ENCODE measurements at regions not wholly inside any gene's neighbourhood (a gene's known extent, or its start where the extent isn't known, plus 50 kb on each side); places are given as distances from the start of the nearest gene placed in this dataset.

DNA sequence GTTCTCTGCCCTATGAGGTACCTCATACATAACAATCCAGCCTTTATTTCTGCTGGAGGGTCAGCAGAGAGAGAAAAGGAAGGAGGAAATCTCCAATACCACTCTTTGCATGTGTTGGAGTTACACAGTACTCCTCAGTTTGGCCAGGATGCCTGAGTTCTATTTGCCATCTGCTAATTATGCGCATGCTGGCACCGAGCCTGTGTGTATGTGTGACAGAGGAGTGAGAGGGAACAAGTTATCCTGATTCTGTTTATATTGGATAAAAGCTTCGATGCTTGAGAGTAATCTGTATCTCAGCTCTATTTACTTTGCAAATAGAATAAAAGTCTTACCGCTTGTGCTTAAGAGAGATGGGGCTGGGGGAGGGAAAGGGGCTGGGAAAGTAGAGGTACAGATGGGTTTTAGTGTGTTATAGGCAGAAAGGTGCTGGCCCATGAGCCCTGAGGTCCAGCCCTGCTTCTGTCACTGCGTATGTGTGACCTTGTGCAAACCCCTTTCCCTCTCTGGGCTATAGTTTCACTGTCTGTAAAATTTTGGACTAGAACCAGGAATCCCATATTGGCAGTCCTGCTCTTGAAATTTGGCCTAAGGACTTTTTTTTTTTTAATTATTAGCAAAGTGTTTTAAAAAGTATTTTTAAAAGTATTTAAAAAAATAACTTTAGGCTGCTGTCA is 54.5 kb upstream of the PLXNA2 start:
- no peak for DNase-seq

DNA sequence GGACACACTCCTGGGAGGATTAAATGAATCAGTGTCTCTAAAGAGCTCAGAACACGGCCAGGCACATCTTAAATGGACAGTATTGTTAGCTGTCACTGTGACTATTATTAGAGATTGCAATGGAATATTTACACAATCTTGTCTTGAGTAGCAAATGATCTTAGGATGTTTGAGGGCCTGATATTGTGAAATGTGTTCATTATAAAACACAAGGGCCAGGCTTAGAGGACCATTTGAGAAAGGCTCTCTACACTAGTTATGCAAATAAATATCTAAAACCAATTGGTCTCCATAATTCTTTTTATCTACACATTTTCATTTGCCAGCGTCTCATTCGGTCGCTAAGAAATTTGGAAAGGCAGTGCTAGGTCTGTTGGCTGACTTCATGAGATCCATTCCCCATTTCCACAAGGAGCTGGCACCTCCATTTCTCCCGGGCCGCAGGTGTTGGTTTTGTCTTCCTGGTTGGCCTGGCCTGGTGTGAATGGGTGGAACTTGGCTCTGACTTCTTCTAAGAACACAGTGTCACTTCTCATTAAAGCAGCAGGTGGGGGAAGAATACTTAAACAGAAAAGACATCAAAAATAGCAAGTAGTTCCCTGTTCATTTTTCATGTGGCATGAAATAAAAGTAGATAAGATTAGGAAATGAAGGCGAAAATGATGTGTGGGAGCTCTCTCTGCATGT is 56.0 kb upstream of the PLXNA2 start:
- no peak for DNase-seq

DNA sequence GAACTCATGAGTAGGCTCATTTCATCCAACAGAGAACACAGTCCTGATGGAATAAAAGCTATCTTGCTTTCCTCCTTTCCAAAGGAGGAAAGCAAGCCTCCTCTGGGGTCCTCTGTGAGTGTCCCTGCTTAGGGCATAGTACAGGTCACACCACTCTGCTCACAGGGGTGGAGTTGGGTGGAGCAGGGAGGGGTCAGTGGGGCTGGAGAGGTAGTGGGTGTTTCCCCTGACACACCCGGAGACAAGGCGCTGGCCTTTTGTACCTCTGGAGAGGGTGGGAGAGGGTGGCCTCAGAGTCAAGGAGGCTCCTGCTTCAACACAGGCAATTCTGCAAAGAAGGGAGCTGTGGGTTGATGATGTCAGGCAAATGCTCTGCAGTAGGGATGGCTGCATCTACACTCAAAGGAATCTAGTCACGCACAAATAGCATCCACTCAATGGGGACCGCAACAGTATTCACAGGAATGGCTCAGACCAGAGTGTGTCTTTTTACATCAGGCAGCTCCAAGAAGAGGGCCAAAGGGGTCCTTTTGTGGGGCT is 58.6 kb upstream of the PLXNA2 start:
- no peak for DNase-seq

DNA sequence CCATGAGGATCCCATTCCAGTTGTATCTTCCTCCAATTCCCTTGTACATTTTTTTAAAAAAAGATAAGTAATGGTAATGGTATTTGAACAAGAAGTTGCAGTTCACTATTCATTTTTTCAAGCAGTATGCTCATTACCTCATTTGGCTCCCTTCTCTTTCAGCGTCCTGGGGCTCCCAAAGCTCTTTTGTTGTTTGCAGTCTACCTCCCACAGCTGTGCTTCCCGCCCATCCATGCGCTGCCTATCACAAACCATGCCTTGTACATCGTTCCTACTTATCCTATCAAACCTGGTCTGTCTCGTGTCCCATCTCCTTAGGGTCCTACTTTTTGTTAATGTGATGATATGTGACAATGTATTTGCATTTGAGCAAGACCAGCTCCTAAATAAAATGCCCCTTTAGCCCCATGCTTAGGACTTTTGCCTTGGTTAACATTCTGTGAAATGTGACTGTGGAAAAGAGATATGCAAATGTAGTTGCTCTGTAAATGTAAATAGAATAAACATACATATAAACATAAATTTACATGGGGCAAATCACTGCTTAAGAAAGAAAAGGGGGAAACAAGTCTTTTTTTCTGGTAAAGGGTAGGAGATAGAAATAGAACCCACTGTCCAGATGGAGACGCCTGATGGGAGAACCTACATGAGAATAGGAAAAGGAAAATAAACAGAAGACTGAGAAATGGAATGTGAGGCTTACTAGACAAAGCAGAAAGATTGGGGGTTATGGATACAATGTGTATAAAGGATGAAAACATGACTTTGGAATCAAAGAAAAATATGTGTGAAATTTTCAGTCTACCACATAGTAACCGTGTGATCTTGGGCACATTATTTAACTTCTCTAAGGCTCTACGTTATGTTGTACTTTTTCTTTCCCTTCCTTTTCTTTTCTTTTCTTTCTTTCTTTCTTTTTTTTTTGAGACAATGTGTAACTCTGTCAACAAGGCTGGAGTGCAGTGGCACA is 59.8 kb upstream of the PLXNA2 start:
- DNase-seq, result no peak

DNA sequence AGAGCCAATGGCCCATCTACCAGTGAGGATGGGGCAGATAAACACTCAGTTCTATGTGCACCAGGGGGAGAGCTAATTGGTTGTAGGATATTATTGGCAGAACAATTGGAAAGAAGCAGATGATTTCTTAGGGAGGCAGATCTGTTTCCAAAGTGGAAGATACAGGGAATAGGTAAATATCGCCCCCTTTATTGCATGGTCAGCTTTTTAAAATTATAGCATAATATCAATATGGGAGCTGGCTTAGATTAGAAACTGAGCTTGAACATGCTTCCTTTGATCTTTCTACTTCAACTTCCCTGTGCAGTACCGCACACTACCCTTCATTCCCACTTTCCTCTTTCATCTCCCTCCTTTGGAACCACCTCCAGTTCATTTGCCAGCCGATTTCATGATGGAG is 64.0 kb upstream of the PLXNA2 start:
- no peak for DNase-seq

DNA sequence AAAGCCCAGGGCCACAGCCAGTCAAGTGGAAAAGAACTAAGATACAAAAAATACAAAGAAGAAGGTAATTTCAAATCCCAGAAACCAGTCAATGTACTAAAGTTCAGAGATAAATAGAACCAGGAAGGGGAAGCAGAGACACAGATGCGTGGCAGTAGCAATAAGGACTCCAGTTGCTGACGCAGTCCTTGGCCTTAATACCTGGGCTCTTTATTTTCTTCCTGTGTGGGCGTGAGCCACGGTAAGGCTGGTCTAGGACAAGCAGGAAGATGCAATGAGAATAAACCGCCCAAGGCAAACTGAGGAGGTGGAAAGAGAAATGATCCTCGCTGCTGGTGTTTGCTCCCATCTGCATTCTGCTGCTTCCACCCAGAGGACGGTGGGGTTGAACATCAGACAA is 65.6 kb upstream of the PLXNA2 start:
- no peak for DNase-seq

DNA sequence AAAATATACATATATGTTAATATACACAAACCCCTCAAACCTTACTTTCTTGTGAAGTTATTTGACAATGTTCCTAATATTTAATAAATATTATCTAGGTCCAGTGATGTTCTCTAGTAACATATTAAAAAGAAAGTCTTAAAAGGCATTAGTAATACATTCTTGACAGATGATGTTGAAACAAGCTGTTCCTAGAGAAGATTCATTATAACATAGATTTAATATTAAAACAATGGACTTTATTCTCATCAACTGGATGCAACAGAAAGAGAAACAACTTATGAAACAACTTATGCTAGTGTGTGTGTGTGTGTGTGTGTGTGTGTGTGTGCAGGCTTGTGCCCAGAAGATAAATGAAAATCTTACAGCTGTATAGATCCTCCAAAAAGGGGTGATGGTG is 68.5 kb upstream of the PLXNA2 start:
- DNase-seq, result no peak

DNA sequence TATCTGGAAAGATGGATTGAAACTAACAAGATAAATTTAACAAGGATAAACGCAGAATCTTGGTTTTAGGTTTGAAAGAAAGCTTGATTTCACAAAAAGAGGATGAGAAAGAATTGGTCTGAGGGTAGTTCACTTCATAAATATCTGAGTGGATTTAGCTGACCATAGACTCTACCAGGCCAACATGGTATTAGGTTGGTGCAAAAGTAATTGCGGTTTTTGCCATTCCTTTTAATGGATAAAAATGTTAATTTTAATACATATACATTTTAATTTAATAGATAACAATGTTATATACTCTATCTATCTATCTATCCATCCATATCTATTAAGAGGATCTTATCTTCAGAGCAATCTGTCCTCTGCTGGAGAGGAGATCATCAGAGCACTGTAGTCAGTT is 70.2 kb upstream of the PLXNA2 start:
- DNase-seq, result no peak

DNA sequence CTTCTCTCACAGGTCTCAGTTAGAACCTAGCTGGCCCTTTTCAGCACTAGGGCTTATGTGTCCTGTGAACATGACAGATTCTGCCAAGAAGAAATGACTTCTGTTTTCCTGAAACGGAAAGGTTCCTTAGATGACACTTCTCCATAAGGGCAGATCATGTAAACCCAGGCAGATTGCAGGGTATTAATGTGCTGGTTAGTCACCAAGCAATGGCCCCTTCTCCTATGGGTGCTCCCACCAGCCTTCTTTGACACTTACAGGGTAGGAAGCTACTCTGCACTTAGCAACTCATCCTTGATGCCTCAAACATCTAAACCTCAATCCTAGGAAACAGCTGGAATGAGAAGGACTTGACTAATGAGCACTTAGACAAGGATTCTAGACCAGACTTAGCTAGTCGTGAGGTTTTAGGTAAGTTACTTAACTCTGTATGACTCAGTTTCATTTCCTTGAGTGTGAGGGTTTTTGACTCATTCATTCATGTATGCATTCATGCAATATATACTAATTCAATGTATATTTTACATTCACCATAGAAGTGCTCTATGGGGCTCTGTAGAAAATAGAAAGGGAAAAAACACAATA is 74.1 kb upstream of the PLXNA2 start:
- no peak for DNase-seq

DNA sequence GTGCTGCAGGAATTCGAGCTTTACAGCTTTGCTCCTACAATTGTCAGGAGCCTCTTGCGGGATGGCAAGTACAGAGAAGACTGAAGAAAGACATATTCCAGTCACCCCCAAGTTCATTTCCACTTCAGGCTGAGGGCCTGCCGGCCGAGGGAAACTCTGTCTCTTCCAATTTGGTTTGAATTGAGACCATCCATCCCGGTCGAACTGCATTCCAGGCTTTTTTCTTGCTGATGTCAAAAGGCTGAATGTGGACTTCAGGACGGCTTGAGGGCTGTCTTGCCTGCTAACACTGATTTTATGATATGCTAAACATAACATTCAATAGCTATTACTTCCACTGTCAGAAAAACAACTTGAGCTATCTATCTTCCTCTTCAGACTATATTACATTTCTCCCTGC is 79.8 kb upstream of the PLXNA2 start:
- DNase-seq, result no peak

DNA sequence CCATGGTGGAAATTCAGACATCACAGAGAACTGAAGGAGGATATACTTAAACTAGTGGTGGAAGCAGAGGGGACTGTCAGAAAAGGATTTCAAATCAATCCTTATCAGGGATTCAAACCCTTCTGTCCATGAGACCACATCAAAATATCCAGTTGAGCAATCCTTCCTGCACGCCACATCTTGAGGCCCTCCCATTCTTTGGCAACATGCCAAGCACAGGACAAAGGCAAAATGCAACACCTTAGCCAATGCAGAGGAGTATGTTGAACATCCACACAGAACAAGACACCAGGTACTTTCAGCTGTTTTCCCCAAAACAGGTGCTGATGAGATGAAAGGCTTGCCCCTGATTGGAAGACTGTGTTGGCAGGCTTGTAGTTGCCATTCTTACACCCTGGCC is 81.8 kb upstream of the PLXNA2 start:
- no peak for DNase-seq

DNA sequence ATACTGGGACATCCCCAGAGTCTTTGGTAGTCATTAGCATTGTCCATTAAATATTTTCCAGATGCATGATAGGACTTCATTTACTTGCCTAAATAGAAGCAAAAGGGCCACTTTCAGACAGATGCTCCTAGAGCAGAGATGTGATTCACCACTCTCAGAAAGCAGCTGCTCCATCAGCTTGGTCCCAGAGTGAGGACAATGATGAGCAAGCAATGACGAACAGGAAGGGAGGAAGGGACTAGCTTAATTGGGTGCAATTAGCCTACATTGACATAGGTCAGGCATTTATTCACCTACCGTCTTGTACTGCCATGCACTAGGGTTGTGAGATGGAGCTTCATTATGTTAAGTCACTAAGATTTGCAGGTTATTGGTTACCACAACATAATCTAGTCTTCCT is 85.1 kb upstream of the PLXNA2 start:
- no peak for DNase-seq

DNA sequence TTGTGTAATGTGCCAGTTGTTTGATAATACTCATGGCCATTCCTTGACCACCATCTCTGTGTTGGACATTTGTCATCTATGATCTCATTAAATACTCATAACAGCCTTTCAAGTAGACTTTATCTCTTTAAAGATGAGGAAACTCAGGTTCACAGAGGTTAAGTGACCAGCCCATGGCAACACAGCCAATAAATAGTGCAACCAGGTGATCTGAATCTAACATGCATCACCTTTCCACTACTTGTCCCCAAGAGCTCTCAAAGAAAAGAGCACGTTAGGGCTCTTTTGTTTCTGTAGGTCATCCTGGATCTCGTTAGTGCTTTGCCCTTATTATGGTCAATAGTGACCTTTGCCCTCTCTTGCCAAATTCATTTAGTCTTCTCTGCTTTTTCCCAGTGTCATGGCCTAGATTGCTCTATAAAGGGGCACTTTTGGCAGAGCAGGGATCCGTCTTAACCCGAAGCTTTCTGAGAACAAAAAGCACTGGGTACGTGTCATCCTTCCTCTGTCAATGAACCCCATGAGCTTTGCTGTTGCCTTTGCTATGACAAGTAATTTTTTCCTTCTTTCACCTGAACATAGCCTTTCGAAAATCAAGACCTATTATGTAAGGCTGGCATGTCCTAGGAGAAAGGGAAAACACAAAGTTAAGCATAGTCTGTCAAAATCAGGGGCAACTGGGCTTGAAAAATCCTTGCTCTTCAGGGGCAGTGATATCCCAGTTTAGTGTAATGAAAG is 88.0 kb upstream of the PLXNA2 start:
- no peak for DNase-seq

DNA sequence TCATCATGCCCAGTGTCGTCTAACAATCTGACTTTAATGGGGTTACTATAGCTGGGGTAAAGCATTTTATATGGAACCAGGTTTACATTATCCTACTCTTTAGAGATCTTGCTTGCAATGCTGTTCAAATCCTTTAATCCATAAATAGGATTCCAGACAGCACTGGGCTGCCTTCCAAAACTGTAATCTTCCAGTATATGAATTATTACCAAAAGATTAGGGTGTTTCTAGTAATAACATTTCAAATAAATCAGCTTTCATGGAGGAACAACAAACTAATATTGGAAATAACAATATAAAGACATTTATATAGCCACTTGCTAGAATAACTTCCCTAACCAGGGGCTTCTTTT is 88.6 kb upstream of the PLXNA2 start:
- DNase-seq, result no peak

DNA sequence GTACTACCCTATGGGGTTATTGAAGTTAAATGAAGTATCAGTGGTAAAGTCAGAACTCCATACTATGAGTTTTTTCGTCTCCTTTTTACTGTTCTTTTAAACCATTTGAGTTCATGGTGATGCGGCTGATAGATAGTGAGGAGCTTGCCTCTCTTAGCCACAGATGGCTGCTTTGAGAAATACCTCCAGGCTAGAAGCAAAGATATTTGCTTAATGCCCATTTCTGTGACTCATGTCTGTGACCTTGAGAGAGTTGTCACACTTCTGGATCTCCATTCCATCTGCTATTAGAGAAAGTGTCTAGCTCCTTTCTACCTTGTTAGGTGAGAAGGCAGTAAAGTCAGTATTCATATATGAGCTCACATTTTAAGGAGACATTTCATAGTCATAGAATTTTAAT is 89.5 kb upstream of the PLXNA2 start:
- DNase-seq, result no peak

DNA sequence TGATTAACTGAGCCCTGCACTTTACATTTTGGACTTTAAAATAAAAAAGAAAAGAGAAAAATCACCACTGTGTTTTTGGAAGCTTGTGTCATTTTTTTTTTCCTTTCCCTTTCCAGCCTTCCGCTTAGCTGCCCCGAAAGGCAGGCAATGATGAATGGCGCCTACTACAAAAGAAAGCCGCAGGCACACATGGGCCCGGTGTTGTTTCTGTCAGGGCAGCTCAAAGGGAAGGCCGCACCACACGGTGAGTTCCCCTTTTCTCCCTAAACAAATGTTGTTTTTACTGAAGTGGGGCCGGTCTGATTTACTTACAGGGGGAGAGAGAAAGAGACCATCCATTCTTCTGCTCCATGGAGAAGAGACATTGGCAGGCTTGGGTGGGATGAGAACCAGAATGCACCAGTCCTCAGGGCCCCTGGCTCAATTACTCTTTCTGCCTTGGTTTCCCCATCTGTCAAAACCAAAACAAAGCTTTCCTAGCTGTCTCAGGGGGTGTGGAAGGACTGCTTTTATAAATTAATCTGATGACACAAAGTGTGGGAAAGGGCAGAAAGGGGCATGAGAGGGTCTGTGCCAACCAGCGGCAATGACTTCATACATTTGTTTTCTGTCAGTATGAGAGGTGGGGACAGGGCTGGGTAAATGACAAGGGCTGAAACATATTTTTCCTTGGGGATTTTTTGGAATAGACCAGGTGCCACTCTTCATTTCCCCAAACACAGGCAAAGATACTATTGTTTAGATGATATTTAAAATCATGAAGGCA is 91.4 kb upstream of the PLXNA2 start:
- DNase-seq, result no peak

DNA sequence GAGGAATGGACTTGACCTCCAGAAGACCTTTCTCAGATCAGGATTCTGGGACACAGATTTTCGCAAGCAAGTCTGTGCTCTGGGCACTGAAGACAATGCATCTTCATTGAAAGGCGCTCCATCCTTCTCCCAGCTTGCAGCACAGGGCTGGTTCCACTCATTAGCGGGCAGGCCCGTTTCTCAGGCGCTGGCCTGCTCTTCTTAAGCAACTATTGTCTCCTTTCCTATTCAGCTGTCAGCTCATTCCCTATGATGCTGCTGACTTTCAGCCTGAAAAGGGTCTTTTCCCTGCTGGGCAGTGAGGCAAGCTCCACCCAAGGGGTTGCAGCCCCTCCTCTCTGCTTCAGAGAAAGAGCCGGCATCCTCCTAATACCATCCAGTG is 91.9 kb upstream of the PLXNA2 start:
- DNase-seq, result no peak

DNA sequence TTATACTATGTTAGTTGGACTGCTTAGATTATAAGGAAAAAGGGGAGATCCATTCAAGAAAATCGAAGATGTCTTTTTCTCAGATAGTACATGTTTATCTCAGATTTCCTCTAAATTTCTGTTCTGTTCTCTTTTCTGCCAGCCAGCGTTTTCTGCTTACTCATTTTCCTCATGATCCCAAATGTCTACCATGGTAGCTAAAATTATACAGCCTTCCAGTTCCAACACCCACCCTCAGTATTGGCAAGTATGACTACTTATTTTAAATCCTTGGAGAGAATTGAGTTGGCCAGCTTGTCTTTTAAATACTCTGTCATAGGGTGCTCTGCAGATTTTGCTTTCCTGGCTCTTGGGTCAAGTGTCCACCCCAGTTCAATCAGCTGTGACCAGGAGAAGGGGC is 95.7 kb upstream of the PLXNA2 start:
- no peak for DNase-seq

DNA sequence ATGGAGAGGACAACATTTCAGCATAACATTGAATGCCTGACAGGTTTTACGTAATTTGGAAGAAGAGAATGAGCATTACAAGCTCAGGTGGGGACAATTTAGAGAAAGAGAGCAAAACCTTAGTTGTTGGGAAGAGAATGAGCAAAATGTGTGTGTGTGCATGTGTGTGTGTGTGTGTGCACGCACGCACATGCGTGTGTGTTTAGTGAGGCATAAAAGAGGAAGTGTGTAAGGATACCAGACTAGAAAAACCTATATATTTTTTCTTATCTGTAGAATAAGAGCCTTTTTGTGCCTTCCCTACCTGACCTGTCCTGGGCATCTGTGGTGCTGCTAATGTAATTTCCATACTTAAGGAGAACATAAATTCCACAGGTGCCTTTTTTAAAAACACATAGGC is 99.0 kb upstream of the PLXNA2 start:
- DNase-seq, result no peak

DNA sequence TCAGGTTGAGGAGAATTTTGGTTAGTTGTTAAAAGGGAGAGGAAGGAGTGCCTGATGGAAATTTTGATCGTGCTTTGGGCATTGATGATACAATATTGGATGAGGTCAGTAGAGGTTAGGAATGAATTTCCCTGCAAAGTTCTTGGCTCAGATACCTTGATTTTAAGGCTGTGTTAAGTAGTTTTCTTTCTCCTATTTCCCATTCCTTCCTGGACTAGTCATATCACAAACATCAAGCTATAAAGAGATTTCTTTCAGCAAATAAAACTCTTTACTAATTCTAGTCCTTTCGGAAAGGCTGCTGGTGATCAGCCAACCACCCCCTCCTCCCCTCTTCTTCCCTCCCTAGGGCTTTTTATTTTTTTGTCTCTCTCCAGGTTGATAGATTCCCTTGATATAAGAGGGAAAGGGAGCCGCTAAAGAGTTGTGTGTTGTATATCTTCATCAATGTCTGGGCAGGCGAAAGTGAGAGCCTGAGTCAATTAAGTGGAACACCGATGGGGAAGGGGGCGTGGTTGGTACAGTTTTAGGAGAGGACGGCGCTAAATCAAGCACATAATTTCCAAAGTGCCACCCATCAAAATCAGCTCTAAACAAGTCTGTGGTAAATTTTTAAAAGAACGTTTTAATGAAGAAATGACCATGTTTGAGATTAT is 100.1 kb upstream of the PLXNA2 start:
- DNase-seq, result no peak

DNA sequence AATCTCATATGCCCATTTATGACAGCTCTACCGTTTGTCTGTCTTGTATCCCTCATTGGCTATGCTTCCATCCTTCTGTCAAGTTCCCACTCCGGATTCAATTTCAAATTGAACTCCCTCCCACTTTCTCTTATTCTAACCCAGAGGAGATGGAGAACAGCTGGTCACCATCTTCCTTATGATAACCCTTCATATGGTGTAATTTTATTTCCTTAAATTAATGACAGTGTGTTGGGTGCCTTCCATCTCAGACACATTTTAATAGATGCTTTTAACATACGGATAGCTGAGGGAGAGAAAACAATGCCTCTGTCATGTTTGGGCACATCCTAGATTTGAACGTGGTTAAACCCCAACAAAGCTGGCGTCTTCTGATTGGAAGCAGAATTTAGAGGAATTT is 103.0 kb upstream of the PLXNA2 start:
- no peak for DNase-seq

Measured in NCI-H187 treated with DMSO at 0.1 percent for 48 hours (cell line).